ENCODE measurements at regions not wholly inside any gene's neighbourhood (a gene's known extent, or its start where the extent isn't known, plus 50 kb on each side); places are given as distances from the start of the nearest gene placed in this dataset.

DNA sequence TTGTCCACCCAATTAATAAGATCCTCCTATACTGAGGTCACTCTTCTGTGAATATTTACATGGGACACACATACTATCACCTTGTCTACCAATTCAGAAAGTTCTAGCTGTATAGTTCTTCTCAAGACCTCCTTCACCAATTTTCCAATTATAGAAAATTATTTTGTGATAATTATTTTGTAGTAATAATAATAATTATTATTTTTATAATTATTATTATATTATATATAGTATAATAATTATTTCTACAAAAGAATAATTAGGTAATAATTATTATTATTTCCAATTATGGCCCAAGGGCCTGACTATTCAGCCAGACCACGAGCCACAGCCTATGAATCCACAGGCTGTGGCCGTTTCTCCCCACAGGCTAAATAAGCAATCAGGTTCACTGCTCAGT lies 164.1 kb upstream of the IGSF21 start:
- Histone ChIP-seq H3K27me3 (no peaks in the 10 kb centered on the region), H3K9me3 (ENCODE audit: low read depth) (no peaks in the 10 kb centered on the region), H3K4me1 (ENCODE audit: low read depth) (no peaks in the 10 kb centered on the region), H3K27ac (no peak overlapping the region), H3K4me3 (no peak overlapping the region), H3K36me3 (no peaks in the 10 kb centered on the region)
- no peak for DNase-seq (ENCODE audit: low read depth in 1 of 2, low spot score in 1 of 2)
- TF ChIP-seq, protein P1, sequence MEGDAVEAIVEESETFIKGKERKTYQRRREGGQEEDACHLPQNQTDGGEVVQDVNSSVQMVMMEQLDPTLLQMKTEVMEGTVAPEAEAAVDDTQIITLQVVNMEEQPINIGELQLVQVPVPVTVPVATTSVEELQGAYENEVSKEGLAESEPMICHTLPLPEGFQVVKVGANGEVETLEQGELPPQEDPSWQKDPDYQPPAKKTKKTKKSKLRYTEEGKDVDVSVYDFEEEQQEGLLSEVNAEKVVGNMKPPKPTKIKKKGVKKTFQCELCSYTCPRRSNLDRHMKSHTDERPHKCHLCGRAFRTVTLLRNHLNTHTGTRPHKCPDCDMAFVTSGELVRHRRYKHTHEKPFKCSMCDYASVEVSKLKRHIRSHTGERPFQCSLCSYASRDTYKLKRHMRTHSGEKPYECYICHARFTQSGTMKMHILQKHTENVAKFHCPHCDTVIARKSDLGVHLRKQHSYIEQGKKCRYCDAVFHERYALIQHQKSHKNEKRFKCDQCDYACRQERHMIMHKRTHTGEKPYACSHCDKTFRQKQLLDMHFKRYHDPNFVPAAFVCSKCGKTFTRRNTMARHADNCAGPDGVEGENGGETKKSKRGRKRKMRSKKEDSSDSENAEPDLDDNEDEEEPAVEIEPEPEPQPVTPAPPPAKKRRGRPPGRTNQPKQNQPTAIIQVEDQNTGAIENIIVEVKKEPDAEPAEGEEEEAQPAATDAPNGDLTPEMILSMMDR (IDR thresholded peaks at IDR 0.05; ENCODE audit: low read depth, low read length): no peak

DNA sequence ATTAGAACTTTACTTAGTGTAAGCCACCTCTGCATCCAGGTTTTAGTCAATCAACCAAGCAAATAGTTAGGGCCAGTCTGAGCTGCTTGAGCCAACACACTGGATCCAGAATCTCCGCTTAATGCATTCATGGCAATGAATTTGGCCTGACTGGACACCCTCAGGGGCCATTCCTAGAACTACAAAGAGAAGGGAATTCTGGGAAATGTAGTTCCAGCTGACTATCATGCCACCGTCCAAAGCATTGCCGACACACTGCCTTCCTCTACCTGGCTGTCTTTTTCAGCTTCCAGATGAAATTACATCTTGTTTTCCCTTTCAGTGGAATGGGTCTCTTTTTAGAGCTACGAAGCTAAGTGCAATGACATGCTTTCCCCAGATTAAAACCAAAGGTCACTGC lies 163.0 kb upstream of the IGSF21 start:
- Histone ChIP-seq H3K27me3 (no peaks in the 10 kb centered on the region), H3K36me3 (no peaks in the 10 kb centered on the region), H3K27ac (no peak overlapping the region), H3K4me1 (ENCODE audit: low read depth) (no peaks in the 10 kb centered on the region), H3K4me3 (no peak overlapping the region), H3K9me3 (ENCODE audit: low read depth) (no peaks in the 10 kb centered on the region)
- no peak for DNase-seq (ENCODE audit: low read depth in 1 of 2, low spot score in 1 of 2)
- TF ChIP-seq, protein P1 (IDR thresholded peaks at IDR 0.05; ENCODE audit: low read depth, low read length): no peak

DNA sequence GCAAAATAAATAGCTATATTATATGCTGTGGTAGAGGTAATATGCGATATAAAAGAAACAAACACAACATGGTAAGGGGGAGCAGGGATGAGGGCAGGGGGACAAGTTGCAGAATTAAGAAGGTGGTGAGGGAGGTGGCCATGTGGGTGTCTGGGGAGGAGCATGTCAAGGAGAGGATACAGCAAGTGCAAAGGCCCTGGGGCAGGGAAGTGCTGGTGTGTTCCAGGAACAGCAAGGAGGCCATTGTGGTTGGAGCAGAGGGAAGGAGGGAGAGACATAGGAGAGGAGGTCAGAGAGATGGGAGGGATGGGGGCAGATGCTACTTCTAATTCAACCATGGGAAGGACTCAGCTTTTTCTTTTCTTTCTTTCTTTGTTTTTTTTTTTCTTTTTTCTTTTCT lies 161.2 kb upstream of the IGSF21 start:
- Histone ChIP-seq H3K4me1 (ENCODE audit: low read depth) (no peaks in the 10 kb centered on the region), H3K36me3 (no peaks in the 10 kb centered on the region), H3K4me3 (no peak overlapping the region), H3K9me3 (ENCODE audit: low read depth) (no peaks in the 10 kb centered on the region), H3K27ac (no peak overlapping the region), H3K27me3 (no peaks in the 10 kb centered on the region)
- no peak for DNase-seq (ENCODE audit: low read depth in 1 of 2, low spot score in 1 of 2)
- TF ChIP-seq, protein P1 (IDR thresholded peaks at IDR 0.05; ENCODE audit: low read depth, low read length): no peak

DNA sequence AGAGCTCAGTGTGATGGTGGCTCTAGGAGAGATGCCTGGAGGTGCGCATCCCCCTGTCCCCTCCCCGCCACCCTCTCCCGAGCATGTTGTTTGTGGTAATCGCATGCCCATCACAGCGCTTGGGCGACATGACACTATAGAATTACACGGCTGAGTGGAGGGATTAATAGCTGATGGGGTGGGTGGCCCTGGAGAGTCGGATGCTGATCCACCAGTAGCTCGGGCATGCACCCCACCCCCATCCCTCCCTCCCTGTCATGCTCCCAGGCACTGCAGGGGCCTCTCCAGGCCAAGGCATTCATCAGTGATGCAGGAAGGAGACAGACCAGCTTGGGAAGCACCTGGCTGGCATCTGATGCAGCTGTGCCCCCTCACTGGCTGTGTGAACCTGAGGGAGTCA lies 159.0 kb upstream of the IGSF21 start:
- no peak overlapping the region for H3K27ac ChIP-seq
- no peaks in the 10 kb centered on the region for H3K9me3 ChIP-seq (ENCODE audit: low read depth)
- TF ChIP-seq, protein P1 (IDR thresholded peaks at IDR 0.05; ENCODE audit: low read depth, low read length): no peak
- H3K27me3 ChIP-seq: no peaks in the 10 kb centered on the region
- H3K4me3 ChIP-seq: no peak overlapping the region
- DNase-seq (ENCODE audit: low read depth in 1 of 2, low spot score in 1 of 2): no peak
- no peaks in the 10 kb centered on the region for H3K4me1 ChIP-seq (ENCODE audit: low read depth)
- H3K36me3 ChIP-seq: no peaks in the 10 kb centered on the region

DNA sequence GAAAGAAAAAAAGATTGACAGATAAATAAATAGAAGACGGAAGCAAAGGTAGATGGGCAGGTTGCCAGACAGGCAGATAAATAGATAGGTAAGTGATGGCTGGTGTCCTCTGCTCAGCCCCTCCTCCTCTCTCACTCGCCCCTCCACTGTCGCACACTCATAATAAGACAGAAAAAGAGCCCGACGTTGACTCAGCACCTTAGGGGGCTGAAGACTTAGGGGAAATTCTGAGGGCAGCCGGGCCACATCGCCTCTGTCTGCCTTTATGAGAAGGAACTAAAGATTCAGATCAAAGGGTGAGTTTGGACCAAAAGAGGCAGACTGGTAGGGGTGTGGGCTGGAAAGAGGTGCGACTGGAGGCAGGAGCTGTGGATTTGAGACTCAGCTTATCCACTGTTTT lies 158.1 kb upstream of the IGSF21 start:
- Histone ChIP-seq H3K36me3 (no peaks in the 10 kb centered on the region), H3K4me1 (ENCODE audit: low read depth) (no peaks in the 10 kb centered on the region), H3K9me3 (ENCODE audit: low read depth) (no peaks in the 10 kb centered on the region), H3K4me3 (no peak overlapping the region), H3K27me3 (no peaks in the 10 kb centered on the region), H3K27ac (no peak overlapping the region)
- TF ChIP-seq, protein P1 (IDR thresholded peaks at IDR 0.05; ENCODE audit: low read depth, low read length): no peak
- DNase-seq (ENCODE audit: low read depth in 1 of 2, low spot score in 1 of 2): no peak

DNA sequence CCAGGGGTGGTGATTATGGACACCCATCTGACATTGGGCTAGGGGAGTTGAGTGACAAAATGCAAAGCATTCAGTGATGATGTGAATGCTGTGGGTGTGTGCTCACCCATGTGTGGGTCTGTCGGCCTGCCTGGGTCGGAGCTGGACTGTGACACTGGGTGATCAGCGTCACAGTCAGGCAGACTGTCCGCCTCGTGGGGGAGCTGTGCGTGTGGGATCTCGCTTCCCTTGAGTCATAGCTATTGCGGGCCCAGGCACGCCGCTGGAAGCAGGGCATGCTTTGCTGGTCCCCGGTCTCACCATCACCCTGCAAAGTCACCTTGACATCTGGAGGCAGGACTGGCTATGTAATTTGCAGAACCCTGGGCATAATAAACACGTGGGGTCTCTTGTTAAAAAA lies 156.9 kb upstream of the IGSF21 start:
- H3K4me3 ChIP-seq: no peak overlapping the region
- no peaks in the 10 kb centered on the region for H3K27me3 ChIP-seq
- H3K36me3 ChIP-seq: no peaks in the 10 kb centered on the region
- no peak for DNase-seq (ENCODE audit: low read depth in 1 of 2, low spot score in 1 of 2)
- TF ChIP-seq, protein P1 (IDR thresholded peaks at IDR 0.05; ENCODE audit: low read depth, low read length): no peak
- no peaks in the 10 kb centered on the region for H3K9me3 ChIP-seq (ENCODE audit: low read depth)
- no peak overlapping the region for H3K27ac ChIP-seq
- H3K4me1 ChIP-seq (ENCODE audit: low read depth): no peaks in the 10 kb centered on the region
